ENCODE measurements at regions not wholly inside any gene's neighbourhood (a gene's known extent, or its start where the extent isn't known, plus 50 kb on each side); places are given as distances from the start of the nearest gene placed in this dataset.

- TF ChIP-seq CTCF (IDR thresholded peaks at IDR 0.05) (no peak), POLR2A (IDR thresholded peaks at IDR 0.05) (no peak)
Observed at GRCh38 chr10:4407783-4408182, 418.2 kb upstream of the AKR1E2 start.

All from testis (tissue), 2 donors.